Stimulated activated CD8-positive, alpha-beta memory T cell treated with anti-CD3 and anti-CD28 coated beads, Interleukin-12 subunit alpha, Interleukin-12 subunit beta, amount 100 ng/mL, for 24 hours (primary cell): ENCODE measurements at regions not wholly inside any gene's neighbourhood (a gene's known extent, or its start where the extent isn't known, plus 50 kb on each side); places are given as distances from the start of the nearest gene placed in this dataset.
"Not testable (repeated sequence)": the region's sequence is repeated elsewhere in the genome, so short reads cannot be mapped to it uniquely, and the experiment has no call there.

Experiments
- DNase-seq: peaks from one replicate; pipeline ENCODE4 v3.0.0-alpha.2; 2020; ENCODE audit errors: extremely low read depth

GRCh38 chr6:27187231-27188060 lies 60.1 kb upstream of the PRSS16 start:
- DNase-seq, result no peak

- no peak for DNase-seq
These were observed 59.2 kb upstream of the PRSS16 start for GRCh38 chr6:27188061-27188884.

DNA sequence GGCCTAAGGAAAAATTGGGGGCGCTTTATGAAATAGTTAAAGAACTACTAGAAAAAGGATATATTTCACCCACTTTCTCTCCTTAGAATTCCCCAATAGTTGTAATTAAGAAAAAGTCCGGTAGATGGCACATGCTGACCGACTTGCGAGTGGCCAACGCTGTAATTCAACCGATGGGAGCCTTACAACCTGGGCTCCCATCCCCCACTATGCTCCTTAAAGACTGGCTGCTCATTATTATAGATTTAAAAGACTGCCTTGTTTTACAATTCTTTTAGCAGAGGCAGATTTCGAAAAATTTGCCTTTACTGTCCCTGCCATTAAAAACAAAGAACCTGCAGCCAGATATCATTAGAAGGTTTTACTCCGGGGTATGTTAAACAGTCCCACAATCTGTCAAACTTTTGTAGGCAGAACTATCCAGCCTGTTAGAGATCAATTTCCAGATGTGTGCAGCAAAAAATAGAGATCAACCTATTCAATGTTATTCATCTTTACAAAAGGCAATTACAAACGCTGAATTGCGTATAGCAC lies 58.5 kb upstream of the PRSS16 start:
- DNase-seq, result no peak

GRCh38 chr6:27190126-27190525 lies 57.4 kb upstream of the PRSS16 start:
- no peak for DNase-seq

- not testable (repeated sequence) for DNase-seq
These were observed 53.0 kb upstream of the PRSS16 start for GRCh38 chr6:27194453-27194852.

DNA sequence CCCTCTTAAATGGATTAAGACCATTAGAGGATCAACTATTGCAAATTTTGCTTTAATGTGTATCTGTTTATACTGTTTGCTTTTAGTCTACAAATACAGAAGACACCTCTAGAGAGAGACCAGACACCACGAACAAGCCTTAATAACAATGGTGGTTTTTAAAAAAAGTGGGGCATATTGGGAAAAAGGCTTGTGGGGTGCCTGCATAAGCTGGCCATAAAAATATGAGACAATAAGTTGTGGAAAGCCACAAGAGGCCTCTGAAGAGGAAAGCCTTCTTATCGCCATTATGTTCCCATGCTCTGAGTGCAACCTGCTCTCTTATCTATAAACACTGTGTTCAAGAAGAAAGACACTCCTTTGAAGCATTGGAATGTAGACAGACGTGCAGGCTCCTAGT lies 52.0 kb upstream of the PRSS16 start:
- DNase-seq, result not testable (repeated sequence)
